Mesothelial cell of epicardium (in vitro differentiated cells): ENCODE measurements at regions not wholly inside any gene's neighbourhood (a gene's known extent, or its start where the extent isn't known, plus 50 kb on each side); places are given as distances from the start of the nearest gene placed in this dataset.

Experiments used
- DNase-seq, 2 experiments: peaks; one replicate each; pipeline ENCODE4 v3.0.0; 2021; ENCODE audit warnings: low spot score in 2 of 2; ENCODE audit not compliant: unreplicated experiment in 2 of 2
- H3K27ac Mint-ChIP-seq: 2 replicates; pipeline ENCODE4 v1.8.0; 2021; ENCODE audit warnings: mixed read lengths
- H3K27me3 Mint-ChIP-seq: 2 replicates; pipeline ENCODE4 v1.8.0; 2021; ENCODE audit warnings: low read depth, mixed read lengths
- H3K36me3 Mint-ChIP-seq: 2 replicates; pipeline ENCODE4 v1.8.0; 2021; ENCODE audit warnings: mixed read lengths
- H3K4me1 Mint-ChIP-seq: 2 replicates; pipeline ENCODE4 v1.8.0; 2021; ENCODE audit warnings: mixed read lengths
- H3K4me3 Mint-ChIP-seq: 2 replicates; pipeline ENCODE4 v1.8.0; 2021; ENCODE audit warnings: mild to moderate bottlenecking, moderate library complexity, mixed read lengths
- H3K9me3 Mint-ChIP-seq: 2 replicates; pipeline ENCODE4 v1.8.0; 2021; ENCODE audit warnings: mixed read lengths
- TF ChIP-seq, protein P1 (sequence below): fragments of 200-600 bp; sonication (generic); IDR thresholded peaks from one replicate; pipeline ENCODE4 v1.5.0; 2021; ENCODE audit warnings: antibody characterized with exemption; ENCODE audit not compliant: unreplicated experiment

GRCh38 chr2:6773007-6773693 lies 92.6 kb downstream of the CMPK2 start:
- H3K27ac Mint-ChIP-seq: peak overlapping the region; percentile 90
- peaks cover 5% of the 10 kb centered on the region for H3K9me3 Mint-ChIP-seq
- peak; percentile 76 to 99 for DNase-seq
- H3K36me3 Mint-ChIP-seq: no peaks in the 10 kb centered on the region
- peaks cover 10% of the 10 kb centered on the region for H3K27me3 Mint-ChIP-seq
- peaks cover 32% of the 10 kb centered on the region for H3K4me1 Mint-ChIP-seq
- H3K4me3 Mint-ChIP-seq: peak overlapping the region; percentile 64
- TF ChIP-seq, protein P1, sequence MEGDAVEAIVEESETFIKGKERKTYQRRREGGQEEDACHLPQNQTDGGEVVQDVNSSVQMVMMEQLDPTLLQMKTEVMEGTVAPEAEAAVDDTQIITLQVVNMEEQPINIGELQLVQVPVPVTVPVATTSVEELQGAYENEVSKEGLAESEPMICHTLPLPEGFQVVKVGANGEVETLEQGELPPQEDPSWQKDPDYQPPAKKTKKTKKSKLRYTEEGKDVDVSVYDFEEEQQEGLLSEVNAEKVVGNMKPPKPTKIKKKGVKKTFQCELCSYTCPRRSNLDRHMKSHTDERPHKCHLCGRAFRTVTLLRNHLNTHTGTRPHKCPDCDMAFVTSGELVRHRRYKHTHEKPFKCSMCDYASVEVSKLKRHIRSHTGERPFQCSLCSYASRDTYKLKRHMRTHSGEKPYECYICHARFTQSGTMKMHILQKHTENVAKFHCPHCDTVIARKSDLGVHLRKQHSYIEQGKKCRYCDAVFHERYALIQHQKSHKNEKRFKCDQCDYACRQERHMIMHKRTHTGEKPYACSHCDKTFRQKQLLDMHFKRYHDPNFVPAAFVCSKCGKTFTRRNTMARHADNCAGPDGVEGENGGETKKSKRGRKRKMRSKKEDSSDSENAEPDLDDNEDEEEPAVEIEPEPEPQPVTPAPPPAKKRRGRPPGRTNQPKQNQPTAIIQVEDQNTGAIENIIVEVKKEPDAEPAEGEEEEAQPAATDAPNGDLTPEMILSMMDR: peak; percentile 98

- Mint-ChIP-seq H3K4me3 (no peak overlapping the region), H3K4me1 (peaks cover 32% of the 10 kb centered on the region), H3K9me3 (peaks cover 5% of the 10 kb centered on the region), H3K27me3 (peaks cover 10% of the 10 kb centered on the region), H3K27ac (no peak overlapping the region), H3K36me3 (no peaks in the 10 kb centered on the region)
- TF ChIP-seq, protein P1: no peak
- no peak for DNase-seq
Observed at GRCh38 chr2:6773694-6774044, 92.0 kb downstream of the CMPK2 start.

- peaks cover 10% of the 10 kb centered on the region for H3K27me3 Mint-ChIP-seq
- DNase-seq: no peak
- H3K4me1 Mint-ChIP-seq: peaks cover 38% of the 10 kb centered on the region
- TF ChIP-seq, protein P1: no peak
- peaks cover 5% of the 10 kb centered on the region for H3K9me3 Mint-ChIP-seq
- H3K27ac Mint-ChIP-seq: no peak overlapping the region
- no peak overlapping the region for H3K4me3 Mint-ChIP-seq
- no peaks in the 10 kb centered on the region for H3K36me3 Mint-ChIP-seq
Observed at GRCh38 chr2:6776125-6776524, 89.6 kb downstream of the CMPK2 start.

DNA sequence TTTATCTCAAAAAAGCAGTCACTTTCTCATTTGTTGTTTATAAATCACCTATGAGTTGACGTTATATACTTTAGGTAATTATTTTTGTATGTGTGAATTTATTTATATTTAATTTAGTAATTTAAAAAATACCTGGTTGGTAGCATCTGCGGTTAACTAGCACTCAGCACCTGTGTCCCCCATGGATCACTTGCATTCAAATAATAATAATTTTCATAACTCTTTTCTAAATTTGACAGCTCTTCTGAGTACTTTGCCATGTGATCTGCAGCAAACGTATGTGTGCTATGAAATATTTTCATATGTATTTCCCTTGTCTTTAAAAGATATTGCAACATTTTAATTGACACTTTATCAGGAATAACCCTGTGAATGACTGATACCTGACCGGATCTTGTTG lies 88.1 kb downstream of the CMPK2 start:
- Mint-ChIP-seq H3K9me3 (peaks cover 5% of the 10 kb centered on the region), H3K27ac (no peak overlapping the region), H3K27me3 (peaks cover 10% of the 10 kb centered on the region), H3K36me3 (no peaks in the 10 kb centered on the region), H3K4me1 (peaks cover 24% of the 10 kb centered on the region), H3K4me3 (no peak overlapping the region)
- TF ChIP-seq, protein P1: no peak
- no peak for DNase-seq

GRCh38 chr2:6780765-6781274 lies 84.9 kb downstream of the CMPK2 start:
- peak in 1 of 2 experiments; percentile 52 for DNase-seq
- TF ChIP-seq, protein P1: no peak
- no peak overlapping the region for H3K4me3 Mint-ChIP-seq
- no peaks in the 10 kb centered on the region for H3K36me3 Mint-ChIP-seq
- peaks cover 19% of the 10 kb centered on the region for H3K4me1 Mint-ChIP-seq
- H3K9me3 Mint-ChIP-seq: peaks cover 5% of the 10 kb centered on the region
- H3K27me3 Mint-ChIP-seq: no peaks in the 10 kb centered on the region
- H3K27ac Mint-ChIP-seq: peak overlapping the region; percentile 69
